ENCODE measurements at regions not wholly inside any gene's neighbourhood (a gene's known extent, or its start where the extent isn't known, plus 50 kb on each side); places are given as distances from the start of the nearest gene placed in this dataset.

- DNase-seq, result no peak
Measured at GRCh38 chr13:85068231-85068630, 731.0 kb downstream of the SLITRK6 start.

- no peak for DNase-seq
Measured at GRCh38 chr13:85040215-85040614, 759.0 kb downstream of the SLITRK6 start.

- no peak for DNase-seq
Measured at GRCh38 chr13:85031771-85032170, 767.4 kb downstream of the SLITRK6 start.

GRCh38 chr13:85028035-85028434, 771.2 kb downstream of the SLITRK6 start:
- DNase-seq, result no peak

- no peak for DNase-seq
Measured at GRCh38 chr13:85019121-85019520, 780.1 kb downstream of the SLITRK6 start.

- DNase-seq, result no peak
Measured at GRCh38 chr13:85013006-85013405, 786.2 kb downstream of the SLITRK6 start.

GRCh38 chr13:85009447-85009846, 789.8 kb downstream of the SLITRK6 start:
- DNase-seq, result no peak

GRCh38 chr13:84999252-84999651, 800.0 kb downstream of the SLITRK6 start:
- no peak for DNase-seq

- no peak for DNase-seq
Measured at GRCh38 chr13:84998681-84999080, 800.5 kb downstream of the SLITRK6 start.

- no peak for DNase-seq
Measured at GRCh38 chr13:84997858-84998257, 801.4 kb downstream of the SLITRK6 start.

GRCh38 chr13:84994582-84994981, 804.6 kb downstream of the SLITRK6 start:
- DNase-seq, result no peak

- DNase-seq, result no peak
Measured at GRCh38 chr13:84985860-84986259, 813.4 kb downstream of the SLITRK6 start.

- no peak for DNase-seq
Measured at GRCh38 chr13:84983321-84983720, 815.9 kb downstream of the SLITRK6 start.

GRCh38 chr13:84980571-84980970, 818.6 kb downstream of the SLITRK6 start:
- no peak for DNase-seq

GRCh38 chr13:84978851-84979250, 820.4 kb downstream of the SLITRK6 start:
- DNase-seq, result no peak

- DNase-seq, result no peak
Measured at GRCh38 chr13:84973661-84974060, 825.6 kb downstream of the SLITRK6 start.

- DNase-seq, result no peak
Measured at GRCh38 chr13:84972907-84973306, 826.3 kb downstream of the SLITRK6 start.

GRCh38 chr13:84962849-84963248, 836.4 kb downstream of the SLITRK6 start:
- DNase-seq, result no peak

GRCh38 chr13:84962141-84962750, 837.0 kb downstream of the SLITRK6 start:
- DNase-seq, result no peak

- DNase-seq, result no peak
Measured at GRCh38 chr13:84961023-84961422, 838.2 kb downstream of the SLITRK6 start.

GRCh38 chr13:84959818-84960217, 839.4 kb downstream of the SLITRK6 start:
- DNase-seq, result no peak

- no peak for DNase-seq
Measured at GRCh38 chr13:84954636-84955035, 844.6 kb downstream of the SLITRK6 start.

- no peak for DNase-seq
Measured at GRCh38 chr13:84951128-84951527, 848.1 kb downstream of the SLITRK6 start.

GRCh38 chr13:84946192-84946591, 853.0 kb downstream of the SLITRK6 start:
- DNase-seq, result no peak

- no peak for DNase-seq
Measured at GRCh38 chr13:84940798-84941197, 858.4 kb downstream of the SLITRK6 start.

Data from activated gamma-delta T cell (primary cell).